KBM-7 (cell line): ENCODE measurements at regions not wholly inside any gene's neighbourhood (a gene's known extent, or its start where the extent isn't known, plus 50 kb on each side); places are given as distances from the start of the nearest gene placed in this dataset.
"Not testable (repeated sequence)": the region's sequence is repeated elsewhere in the genome, so short reads cannot be mapped to it uniquely, and the experiment has no call there.

Source experiments
- DNase-seq: peaks from one replicate; pipeline ENCODE4 v3.0.0-alpha.2; 2015
- in situ Hi-C: fragments of 300-500 bp; cut with MboI; formaldehyde crosslinking; loops from 2 replicates; pipeline ENCODE4 v1.14.3; 2020; ENCODE audit warnings: low sequenced_read_pairs, low pct_unique_long_range_greater_than_20kb, mixed read lengths

GRCh38 chr10:131363416-131363815 is 51.9 kb upstream of the TCERG1L start:
- in situ Hi-C loops, result no loop called here
- no peak for DNase-seq

DNA sequence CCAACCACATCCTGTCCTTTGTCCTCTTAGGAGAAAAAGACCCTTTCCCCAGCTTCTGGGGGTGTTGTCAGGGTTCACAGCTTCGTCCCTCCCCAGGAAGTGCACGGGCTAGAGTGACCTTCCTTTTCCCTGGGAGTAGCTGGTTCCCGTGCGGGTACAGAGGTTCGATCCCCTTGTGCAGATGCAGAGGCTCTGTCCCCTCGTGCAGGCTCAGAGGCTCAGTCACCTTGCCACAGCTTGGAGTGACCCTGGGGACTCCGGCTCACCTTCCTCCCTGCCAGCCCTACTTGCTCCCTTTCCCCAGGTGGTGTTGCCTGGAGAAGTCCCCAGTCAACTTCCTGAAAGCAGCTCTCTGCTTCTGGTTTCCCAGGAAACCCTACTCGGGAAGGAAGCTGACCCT is 60.0 kb upstream of the TCERG1L start:
- in situ Hi-C loops, result no loop called here
- DNase-seq, result no peak

- in situ Hi-C loops, result no loop called here
- DNase-seq, result no peak
Observed at GRCh38 chr10:131381576-131381975, 70.1 kb upstream of the TCERG1L start.

DNA sequence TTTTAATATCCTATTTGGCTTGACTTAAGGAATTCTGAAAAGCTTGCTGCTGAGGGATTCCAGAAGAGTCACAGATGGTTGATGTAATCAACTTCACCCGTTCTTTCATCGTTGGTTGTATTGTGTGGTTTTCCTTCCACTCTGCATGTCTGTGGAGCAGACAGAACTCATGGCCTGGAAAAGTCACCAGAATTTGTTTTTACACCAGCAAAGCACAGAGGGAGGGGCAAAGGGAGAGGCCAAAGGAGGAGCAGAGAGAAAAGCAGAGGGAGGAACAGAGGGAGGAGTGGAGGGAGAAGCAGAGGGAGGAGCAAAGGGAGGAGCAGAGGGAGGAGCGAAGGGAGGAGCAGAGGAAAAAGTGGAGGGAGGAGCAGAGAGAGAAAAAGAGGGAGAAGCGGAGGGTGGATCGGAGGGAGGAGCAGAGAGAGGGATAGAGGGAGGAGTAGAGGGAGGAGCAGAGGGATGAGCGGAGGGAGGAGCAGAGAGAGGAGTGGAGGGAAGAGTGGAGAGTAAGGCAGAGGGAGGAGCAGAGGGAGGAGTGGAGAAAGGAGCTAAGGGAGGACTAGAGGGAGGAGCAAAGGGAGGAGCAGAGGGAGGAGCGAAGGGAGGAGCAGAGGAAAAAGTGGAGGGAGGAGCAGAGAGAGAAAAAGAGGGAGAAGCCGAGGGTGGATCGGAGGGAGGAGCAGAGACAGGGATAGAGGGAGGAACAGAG is 73.8 kb upstream of the TCERG1L start:
- in situ Hi-C loops, DNase-seq: not testable (repeated sequence)

- in situ Hi-C loops, result no loop called here
Observed at GRCh38 chr10:131387018-131387529, 75.6 kb upstream of the TCERG1L start.

DNA sequence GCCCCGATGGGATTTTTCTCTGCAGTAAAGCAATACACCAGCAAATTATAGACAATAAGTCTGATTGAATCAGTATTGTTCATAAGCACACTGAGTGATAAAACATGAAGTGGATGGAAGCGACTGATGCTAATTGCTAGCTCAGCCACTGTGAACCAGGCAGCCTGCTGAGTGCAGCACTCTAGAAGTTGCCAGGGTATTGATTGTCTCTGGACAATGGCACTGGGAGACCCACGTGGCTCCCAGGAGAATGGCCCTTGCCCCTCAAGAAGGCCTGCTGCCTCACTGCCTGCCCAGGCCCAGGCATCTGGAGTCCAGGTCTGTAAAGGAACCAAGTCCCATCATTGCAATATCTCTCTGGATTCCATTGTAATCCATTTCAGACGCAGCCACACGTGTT is 80.4 kb upstream of the TCERG1L start:
- DNase-seq, result no peak
- in situ Hi-C loops, result no loop called here

More at GRCh38 chr10:131387018-131387529, 75.6 kb upstream of the TCERG1L start:
- no peak for DNase-seq

DNA sequence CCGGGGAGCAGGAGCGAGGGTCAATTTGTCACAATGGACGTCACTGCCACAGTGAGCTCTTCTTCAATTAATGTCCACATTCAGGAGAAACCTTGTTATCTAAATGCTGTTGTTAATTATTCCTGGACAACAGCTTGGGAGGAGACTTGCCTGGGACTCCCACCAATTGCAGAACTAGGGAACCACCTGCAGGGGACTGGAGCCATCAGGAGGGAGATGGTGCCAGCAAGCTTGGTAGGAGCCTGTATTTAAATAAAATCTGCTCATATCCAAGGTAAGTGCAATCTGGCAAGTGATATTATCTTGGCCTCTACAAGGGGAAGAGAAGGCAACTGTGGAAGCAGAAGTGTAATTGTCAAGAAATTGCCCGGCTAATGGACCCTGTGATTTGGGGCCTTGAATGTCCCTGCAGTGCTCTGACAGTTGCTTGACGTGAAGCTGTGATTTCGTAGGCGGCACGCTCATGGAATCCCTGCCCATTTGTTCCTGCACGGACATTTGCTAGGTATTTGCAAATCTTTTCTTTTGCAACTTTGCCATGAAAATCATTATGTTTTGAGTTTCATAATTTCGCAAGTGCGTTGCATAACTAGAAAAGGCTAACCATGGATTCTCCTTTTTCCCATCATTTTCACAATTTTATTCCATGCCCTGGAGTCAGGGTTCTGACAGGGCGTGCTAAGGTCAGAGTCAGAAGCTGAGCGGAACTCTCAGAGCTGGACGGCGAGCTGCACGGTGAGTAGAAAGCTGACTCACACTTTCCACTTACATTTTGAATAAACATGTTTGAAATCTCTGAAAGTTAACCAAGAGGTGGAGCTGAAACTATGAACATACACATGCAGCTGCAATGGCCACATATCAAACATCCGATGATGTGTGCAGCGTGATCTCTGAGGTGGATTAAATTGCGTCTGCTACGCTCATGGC is 84.9 kb upstream of the TCERG1L start:
- in situ Hi-C loops, result no loop called here
- no peak for DNase-seq

DNA sequence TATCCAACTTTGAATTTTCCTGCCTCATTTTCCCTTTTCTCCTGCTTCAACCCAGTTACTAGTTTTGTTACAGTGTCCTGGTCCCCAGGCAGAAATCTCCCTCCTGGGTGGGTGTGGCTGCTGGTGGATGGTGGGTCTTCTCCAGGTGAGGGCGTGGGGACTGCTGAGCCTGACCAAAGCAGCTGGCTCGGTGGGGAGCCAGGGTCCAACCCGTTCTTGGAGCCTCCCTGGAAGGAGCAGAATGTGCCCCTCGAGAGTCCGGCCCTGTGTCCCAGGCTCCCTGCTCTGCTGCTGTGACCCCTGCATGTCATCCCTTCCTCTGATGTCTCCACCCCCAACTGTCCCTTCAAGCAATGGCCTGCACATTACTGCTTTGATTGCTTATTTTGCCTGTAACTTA is 86.6 kb upstream of the TCERG1L start:
- in situ Hi-C loops, result no loop called here
- no peak for DNase-seq

DNA sequence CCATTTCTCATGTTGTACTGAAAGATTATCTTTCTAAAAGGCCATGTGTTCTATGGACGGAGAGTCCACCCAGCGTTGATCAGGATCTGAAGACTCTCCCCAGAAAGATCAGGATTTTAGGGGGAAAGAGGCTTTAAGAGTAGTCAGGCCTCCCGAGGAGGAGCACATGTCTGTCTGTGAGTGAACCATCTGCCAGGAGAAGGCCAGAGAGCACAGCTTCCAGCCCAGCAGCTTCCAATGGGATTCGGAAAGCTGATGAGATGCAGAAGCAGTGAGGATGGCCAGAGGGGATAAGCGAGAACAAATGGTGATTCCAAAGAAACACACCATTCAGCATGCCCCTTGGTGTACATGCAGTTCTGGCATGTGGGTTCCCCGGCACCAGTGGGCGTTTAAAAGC is 88.5 kb upstream of the TCERG1L start:
- in situ Hi-C loops, result no loop called here
- DNase-seq, result no peak

GRCh38 chr10:131400513-131400912 is 89.0 kb upstream of the TCERG1L start:
- no peak for DNase-seq
- in situ Hi-C loops, result no loop called here

DNA sequence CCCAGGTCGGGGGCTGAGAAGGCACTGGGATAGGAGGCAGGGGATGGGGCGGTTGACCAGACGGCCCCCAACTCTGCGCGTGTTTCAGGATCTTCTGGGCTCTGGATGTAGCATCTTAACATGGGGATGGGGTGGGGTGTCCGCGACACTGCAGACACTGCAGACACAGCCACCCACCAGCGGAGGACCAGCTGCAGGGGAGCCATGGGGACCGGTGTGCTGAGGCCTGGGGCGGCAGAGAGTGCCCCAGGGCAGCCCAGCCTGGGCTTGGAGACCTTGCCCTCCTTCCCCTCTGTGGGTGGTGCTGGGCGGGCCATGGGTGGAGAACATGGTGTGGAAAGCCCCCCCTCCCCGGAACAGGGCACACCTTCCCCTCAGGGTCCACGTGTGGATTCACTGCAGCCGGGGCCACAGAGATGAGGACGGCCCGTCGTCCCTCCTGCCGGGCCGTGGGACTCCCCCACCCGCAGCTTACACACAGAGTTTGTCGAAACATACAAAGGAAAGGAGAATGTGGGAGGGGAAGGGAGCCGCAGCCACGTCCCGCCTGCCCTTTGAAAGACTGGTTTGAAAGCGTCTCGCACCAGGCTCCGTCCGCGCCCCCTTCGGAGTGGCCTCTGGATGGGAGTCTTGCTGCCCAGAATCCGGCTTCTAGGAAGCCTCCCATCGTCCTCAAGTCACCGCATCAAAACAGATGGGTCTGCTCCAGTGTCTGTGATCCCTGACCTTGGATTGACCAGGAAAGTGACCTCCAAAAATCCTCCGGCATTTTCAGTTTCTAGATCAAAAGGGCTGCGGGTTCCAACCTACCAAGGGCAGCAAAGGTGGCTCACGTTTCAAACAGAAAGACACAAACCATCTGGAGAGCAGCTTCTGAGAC is 91.5 kb upstream of the TCERG1L start:
- in situ Hi-C loops, result no loop called here
- no peak for DNase-seq

DNA sequence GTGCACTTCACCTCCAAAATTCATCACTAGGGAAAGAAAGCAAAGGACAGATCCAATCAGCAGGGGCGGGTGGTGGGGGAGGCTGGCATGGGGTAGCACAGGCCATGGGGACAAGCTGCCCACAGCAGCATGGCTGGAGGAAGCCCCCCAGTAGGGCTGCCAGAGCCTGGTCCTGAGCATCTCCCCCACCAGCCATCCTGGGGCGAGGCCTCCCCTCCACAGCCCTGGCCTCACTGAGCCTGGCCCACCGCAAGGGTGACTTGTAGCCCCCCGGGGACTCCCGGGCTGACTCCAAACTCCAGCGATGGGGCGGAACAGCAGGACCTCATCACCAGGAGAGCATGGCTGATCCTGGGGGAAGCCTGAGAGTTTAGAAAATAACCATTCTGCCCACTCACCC is 92.4 kb upstream of the TCERG1L start:
- in situ Hi-C loops, result no loop called here
- no peak for DNase-seq

DNA sequence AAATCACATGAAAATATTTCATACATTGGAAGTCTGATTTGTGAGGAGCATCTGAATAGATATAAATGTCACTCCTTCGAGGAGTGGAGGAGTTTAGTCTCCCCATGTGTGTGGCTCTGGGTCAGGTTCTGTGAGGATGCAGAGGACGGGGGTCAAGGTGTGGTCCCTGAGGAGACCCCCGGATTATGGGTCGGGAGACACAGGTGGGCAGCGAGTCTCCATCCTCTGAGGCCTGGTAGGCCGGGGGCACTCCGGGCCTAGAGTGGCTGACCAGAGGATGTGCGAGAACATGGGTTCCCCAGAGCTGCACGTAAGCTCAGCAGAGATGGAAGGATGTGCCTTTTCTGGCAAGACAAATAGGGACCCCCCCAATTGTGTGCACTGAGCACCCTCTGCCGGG is 93.4 kb upstream of the TCERG1L start:
- in situ Hi-C loops, result no loop called here
- DNase-seq, result no peak

DNA sequence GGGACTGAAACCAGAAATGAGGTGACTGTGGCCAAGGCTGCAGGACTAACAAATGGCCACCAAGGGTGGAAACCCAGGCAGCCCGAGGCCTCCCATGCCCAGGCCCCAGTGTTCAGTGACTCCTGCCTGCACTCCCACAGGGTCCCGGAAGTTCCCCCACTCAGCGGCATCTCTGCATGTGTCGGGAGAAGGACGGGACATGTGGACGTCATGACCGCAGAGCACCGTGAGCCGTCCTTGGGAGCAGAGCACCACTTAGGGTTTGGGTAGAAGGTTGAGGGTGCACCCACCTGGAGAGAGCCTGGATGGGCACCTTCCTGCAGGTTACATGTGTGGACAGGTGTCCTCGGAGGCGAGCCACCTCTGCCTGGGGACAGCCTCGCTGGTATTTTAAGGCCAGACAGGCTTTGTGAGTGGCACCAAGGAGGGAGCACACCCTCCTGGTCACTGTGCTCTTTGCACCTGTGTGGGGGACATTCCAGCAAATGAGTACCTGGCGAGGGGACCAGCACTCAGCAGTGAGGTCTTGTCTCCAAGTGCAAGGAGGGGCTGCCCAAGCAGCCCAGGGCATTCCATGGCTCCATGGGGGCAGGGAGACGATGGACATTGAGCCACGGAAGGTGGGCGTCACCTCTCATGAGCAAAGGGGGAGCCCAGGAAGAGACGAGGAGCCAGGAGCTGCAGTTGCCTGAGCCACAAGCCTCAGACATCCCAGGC is 95.3 kb upstream of the TCERG1L start:
- in situ Hi-C loops, result no loop called here
- no peak for DNase-seq

DNA sequence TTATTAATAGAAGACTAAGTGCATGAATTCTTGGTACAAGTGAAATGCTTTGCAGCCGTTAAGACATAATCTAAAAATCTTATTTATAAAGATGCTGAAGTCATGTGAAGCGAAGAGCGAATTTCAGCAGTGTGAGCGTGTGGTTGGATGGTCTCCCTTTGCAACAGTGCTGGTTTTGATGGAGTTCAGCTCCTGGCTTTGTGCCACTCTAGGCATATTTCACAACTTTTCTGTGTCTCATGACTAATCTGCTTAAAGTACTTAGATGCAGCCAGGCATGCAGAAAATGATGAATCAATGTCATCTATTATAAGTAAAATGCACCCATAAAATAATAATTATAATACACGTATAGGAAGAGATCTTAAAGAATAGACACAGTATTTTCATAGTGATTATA is 107.2 kb upstream of the TCERG1L start:
- DNase-seq, result no peak
- in situ Hi-C loops, result no loop called here

- no peak for DNase-seq
- in situ Hi-C loops, result no loop called here
Observed at GRCh38 chr10:131419797-131420196, 108.3 kb upstream of the TCERG1L start.

DNA sequence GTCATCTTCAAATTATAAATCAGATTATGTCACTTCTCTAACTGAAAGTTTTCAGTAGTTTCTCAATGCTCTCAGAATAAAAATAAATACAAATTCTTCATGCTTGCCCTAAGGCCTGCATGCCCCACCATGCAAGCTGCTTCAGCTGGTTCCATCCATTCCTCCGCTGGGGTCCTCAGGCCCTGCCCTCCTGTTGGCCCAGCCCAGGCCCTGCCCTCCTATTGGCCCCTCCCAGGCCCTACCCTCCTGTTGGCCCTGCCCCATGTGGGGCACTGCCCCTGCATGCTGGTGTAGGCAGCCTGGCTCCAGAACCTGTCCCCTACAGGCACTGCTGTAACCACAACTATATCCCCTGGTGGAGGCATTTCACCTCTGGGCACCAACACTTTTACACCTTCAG is 109.3 kb upstream of the TCERG1L start:
- in situ Hi-C loops, result no loop called here

GRCh38 chr10:131421381-131421780 is 109.9 kb upstream of the TCERG1L start:
- DNase-seq, result no peak
- in situ Hi-C loops, result no loop called here

More for the DNA sequence above, 109.3 kb upstream of the TCERG1L start:
- no peak for DNase-seq

DNA sequence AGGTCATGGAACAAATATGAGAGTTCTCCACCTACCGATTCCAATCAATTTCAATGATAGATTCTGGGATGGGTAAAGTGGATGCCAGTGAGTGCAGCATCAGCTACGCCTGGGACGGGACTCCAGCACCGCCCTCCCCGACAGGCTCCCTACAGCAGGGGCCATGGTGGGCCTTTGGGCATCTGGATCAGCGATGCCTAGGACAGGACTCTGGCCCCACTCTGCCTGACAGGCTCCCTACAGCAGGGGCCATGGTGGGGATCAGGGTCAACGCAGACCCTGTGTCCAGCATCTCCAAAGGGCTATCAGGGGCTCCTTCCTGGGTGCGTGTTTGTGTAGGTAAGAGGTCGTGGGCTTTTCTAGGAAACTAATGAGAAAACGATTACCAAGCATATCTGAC is 111.2 kb upstream of the TCERG1L start:
- no peak for DNase-seq
- in situ Hi-C loops, result no loop called here
